ENCODE measurements at regions not wholly inside any gene's neighbourhood (a gene's known extent, or its start where the extent isn't known, plus 50 kb on each side); places are given as distances from the start of the nearest gene placed in this dataset.
"Not testable (repeated sequence)": the region's sequence is repeated elsewhere in the genome, so short reads cannot be mapped to it uniquely, and the experiment has no call there.

GRCh38 chr21:8398870-8399437 is 2122.4 kb upstream of the TPTE start:
- ATAC-seq (ENCODE audit: insufficient read depth, low FRiP score); H3K9ac ChIP-seq (ENCODE audit: insufficient read depth in 1 of 2, low read length in 2 of 2); H3K9me3 ChIP-seq (ENCODE audit: control insufficient read depth in 4 of 4, insufficient read depth in 3 of 4, low read length in 3 of 4); H3K27me3 ChIP-seq (ENCODE audit: control insufficient read depth in 3 of 3, insufficient read depth in 3 of 3, low read length in 2 of 3); H3K4me3 ChIP-seq; H3K36me3 ChIP-seq (ENCODE audit: control insufficient read depth in 4 of 4, insufficient read depth in 4 of 4, low read length in 4 of 4); H3K4me1 ChIP-seq (ENCODE audit: control insufficient read depth in 5 of 5, insufficient read depth in 5 of 5, low read length in 5 of 5); DNase-seq; H3K27ac ChIP-seq (ENCODE audit: low read depth in 1 of 2, low read length in 1 of 2): not testable (repeated sequence)
- no CpG with 5 or more reads among the region's 66 CpGs for WGBS, 2 donors

DNA sequence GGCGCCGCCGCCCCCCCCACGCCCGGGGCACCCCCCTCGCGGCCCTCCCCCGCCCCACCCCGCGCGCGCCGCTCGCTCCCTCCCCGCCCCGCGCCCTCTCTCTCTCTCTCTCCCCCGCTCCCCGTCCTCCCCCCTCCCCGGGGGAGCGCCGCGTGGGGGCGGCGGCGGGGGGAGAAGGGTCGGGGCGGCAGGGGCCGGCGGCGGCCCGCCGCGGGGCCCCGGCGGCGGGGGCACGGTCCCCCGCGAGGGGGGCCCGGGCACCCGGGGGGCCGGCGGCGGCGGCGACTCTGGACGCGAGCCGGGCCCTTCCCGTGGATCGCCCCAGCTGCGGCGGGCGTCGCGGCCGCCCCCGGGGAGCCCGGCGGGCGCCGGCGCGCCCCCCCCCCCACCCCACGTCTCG is 2121.5 kb upstream of the TPTE start:
- WGBS, 2 donors: no CpG with 5 or more reads among the region's 67 CpGs

GRCh38 chr21:8401799-8402198 is 2119.6 kb upstream of the TPTE start:
- H3K9me3 ChIP-seq (ENCODE audit: control insufficient read depth in 4 of 4, insufficient read depth in 3 of 4, low read length in 3 of 4); DNase-seq; H3K27me3 ChIP-seq (ENCODE audit: control insufficient read depth in 3 of 3, insufficient read depth in 3 of 3, low read length in 2 of 3); ATAC-seq (ENCODE audit: insufficient read depth, low FRiP score); H3K4me1 ChIP-seq (ENCODE audit: control insufficient read depth in 5 of 5, insufficient read depth in 5 of 5, low read length in 5 of 5); H3K4me3 ChIP-seq; H3K27ac ChIP-seq (ENCODE audit: low read depth in 1 of 2, low read length in 1 of 2); H3K9ac ChIP-seq (ENCODE audit: insufficient read depth in 1 of 2, low read length in 2 of 2); H3K36me3 ChIP-seq (ENCODE audit: control insufficient read depth in 4 of 4, insufficient read depth in 4 of 4, low read length in 4 of 4): not testable (repeated sequence)
- WGBS, 2 donors: no CpG with 5 or more reads among the region's 66 CpGs

More for the DNA sequence above, 2121.5 kb upstream of the TPTE start:
- ATAC-seq (ENCODE audit: insufficient read depth, low FRiP score); H3K4me3 ChIP-seq; H3K4me1 ChIP-seq (ENCODE audit: control insufficient read depth in 5 of 5, insufficient read depth in 5 of 5, low read length in 5 of 5); H3K27me3 ChIP-seq (ENCODE audit: control insufficient read depth in 3 of 3, insufficient read depth in 3 of 3, low read length in 2 of 3); H3K27ac ChIP-seq (ENCODE audit: low read depth in 1 of 2, low read length in 1 of 2); H3K9ac ChIP-seq (ENCODE audit: insufficient read depth in 1 of 2, low read length in 2 of 2); H3K36me3 ChIP-seq (ENCODE audit: control insufficient read depth in 4 of 4, insufficient read depth in 4 of 4, low read length in 4 of 4); H3K9me3 ChIP-seq (ENCODE audit: control insufficient read depth in 4 of 4, insufficient read depth in 3 of 4, low read length in 3 of 4); DNase-seq: not testable (repeated sequence)

- H3K9me3 ChIP-seq (ENCODE audit: control insufficient read depth in 4 of 4, insufficient read depth in 3 of 4, low read length in 3 of 4); H3K9ac ChIP-seq (ENCODE audit: insufficient read depth in 1 of 2, low read length in 2 of 2); H3K27ac ChIP-seq (ENCODE audit: low read depth in 1 of 2, low read length in 1 of 2); H3K27me3 ChIP-seq (ENCODE audit: control insufficient read depth in 3 of 3, insufficient read depth in 3 of 3, low read length in 2 of 3); ATAC-seq (ENCODE audit: insufficient read depth, low FRiP score); H3K36me3 ChIP-seq (ENCODE audit: control insufficient read depth in 4 of 4, insufficient read depth in 4 of 4, low read length in 4 of 4); H3K4me3 ChIP-seq; DNase-seq; H3K4me1 ChIP-seq (ENCODE audit: control insufficient read depth in 5 of 5, insufficient read depth in 5 of 5, low read length in 5 of 5): not testable (repeated sequence)
- WGBS, 2 donors: no CpG with 5 or more reads among the region's 15 CpGs
Measured at GRCh38 chr21:8406331-8406730, 2115.1 kb upstream of the TPTE start.

DNA sequence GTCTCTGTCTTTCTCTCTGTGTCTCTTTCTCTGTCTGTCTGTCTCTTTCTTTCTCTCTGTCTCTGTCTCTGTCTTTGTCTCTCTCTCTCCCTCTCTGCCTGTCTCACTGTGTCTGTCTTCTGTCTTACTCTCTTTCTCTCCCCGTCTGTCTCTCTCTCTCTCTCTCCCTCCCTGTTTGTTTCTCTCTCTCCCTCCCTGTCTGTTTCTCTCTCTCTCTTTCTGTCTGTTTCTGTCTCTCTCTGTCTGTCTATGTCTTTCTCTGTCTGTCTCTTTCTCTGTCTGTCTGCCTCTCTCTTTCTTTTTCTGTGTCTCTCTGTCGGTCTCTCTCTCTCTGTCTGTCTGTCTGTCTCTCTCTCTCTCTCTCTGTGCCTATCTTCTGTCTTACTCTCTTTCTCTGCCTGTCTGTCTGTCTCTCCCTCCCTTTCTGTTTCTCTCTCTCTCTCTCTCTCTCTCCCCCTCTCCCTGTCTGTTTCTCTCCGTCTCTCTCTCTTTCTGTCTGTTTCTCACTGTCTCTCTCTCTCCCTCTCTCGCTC is 2110.2 kb upstream of the TPTE start:
- WGBS, 2 donors: no CpG with 5 or more reads among the region's 4 CpGs
- H3K27me3 ChIP-seq (ENCODE audit: control insufficient read depth in 3 of 3, insufficient read depth in 3 of 3, low read length in 2 of 3); H3K27ac ChIP-seq (ENCODE audit: low read depth in 1 of 2, low read length in 1 of 2); H3K9ac ChIP-seq (ENCODE audit: insufficient read depth in 1 of 2, low read length in 2 of 2); H3K4me1 ChIP-seq (ENCODE audit: control insufficient read depth in 5 of 5, insufficient read depth in 5 of 5, low read length in 5 of 5); DNase-seq; H3K9me3 ChIP-seq (ENCODE audit: control insufficient read depth in 4 of 4, insufficient read depth in 3 of 4, low read length in 3 of 4); H3K4me3 ChIP-seq; H3K36me3 ChIP-seq (ENCODE audit: control insufficient read depth in 4 of 4, insufficient read depth in 4 of 4, low read length in 4 of 4): not testable (repeated sequence)
- ATAC-seq (ENCODE audit: insufficient read depth, low FRiP score): peak; percentile 20

DNA sequence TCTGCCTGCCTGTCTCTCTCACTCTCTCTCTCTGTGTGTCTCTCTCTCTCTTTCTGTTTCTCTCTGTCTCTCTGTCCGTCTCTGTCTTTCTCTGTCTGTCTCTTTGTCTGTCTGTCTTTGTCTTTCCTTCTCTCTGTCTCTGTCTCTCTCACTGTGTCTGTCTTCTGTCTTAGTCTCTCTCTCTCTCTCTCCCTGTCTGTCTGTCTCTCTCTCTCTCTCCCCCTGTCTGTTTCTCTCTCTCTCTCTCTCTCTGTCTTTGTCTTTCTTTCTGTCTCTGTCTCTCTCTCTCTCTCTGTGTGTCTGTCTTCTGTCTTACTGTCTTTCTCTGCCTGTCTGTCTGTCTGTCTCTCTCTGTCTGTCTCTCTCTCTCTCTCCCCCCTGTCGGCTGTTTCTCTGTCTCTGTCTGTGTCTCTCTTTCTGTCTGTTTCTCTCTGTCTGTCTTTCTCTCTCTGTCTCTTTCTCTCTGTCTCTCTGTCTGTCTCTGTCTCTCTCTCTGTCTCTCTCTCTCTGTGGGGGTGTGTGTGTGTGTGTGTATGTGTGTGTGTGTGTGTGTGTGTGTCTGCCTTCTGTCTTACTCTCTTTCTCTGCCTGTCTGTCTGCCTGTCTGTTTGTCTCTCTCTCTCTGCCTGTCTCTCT is 2101.3 kb upstream of the TPTE start:
- not testable (repeated sequence) for H3K27me3 ChIP-seq (ENCODE audit: control insufficient read depth in 3 of 3, insufficient read depth in 3 of 3, low read length in 2 of 3); H3K4me1 ChIP-seq (ENCODE audit: control insufficient read depth in 5 of 5, insufficient read depth in 5 of 5, low read length in 5 of 5); DNase-seq; H3K9me3 ChIP-seq (ENCODE audit: control insufficient read depth in 4 of 4, insufficient read depth in 3 of 4, low read length in 3 of 4); H3K27ac ChIP-seq (ENCODE audit: low read depth in 1 of 2, low read length in 1 of 2); H3K9ac ChIP-seq (ENCODE audit: insufficient read depth in 1 of 2, low read length in 2 of 2); H3K36me3 ChIP-seq (ENCODE audit: control insufficient read depth in 4 of 4, insufficient read depth in 4 of 4, low read length in 4 of 4); H3K4me3 ChIP-seq
- ATAC-seq (ENCODE audit: insufficient read depth, low FRiP score): peak; percentile 96
- no CpG with 5 or more reads among the region's 2 CpGs for WGBS, 2 donors

- not testable (repeated sequence) for H3K27ac ChIP-seq (ENCODE audit: low read depth in 1 of 2, low read length in 1 of 2); DNase-seq; H3K4me1 ChIP-seq (ENCODE audit: control insufficient read depth in 5 of 5, insufficient read depth in 5 of 5, low read length in 5 of 5); H3K9me3 ChIP-seq (ENCODE audit: control insufficient read depth in 4 of 4, insufficient read depth in 3 of 4, low read length in 3 of 4); H3K9ac ChIP-seq (ENCODE audit: insufficient read depth in 1 of 2, low read length in 2 of 2); H3K4me3 ChIP-seq; H3K27me3 ChIP-seq (ENCODE audit: control insufficient read depth in 3 of 3, insufficient read depth in 3 of 3, low read length in 2 of 3); H3K36me3 ChIP-seq (ENCODE audit: control insufficient read depth in 4 of 4, insufficient read depth in 4 of 4, low read length in 4 of 4)
- no CpG with 5 or more reads among the region's 47 CpGs for WGBS, 2 donors
- peak; percentile 60 for ATAC-seq (ENCODE audit: insufficient read depth, low FRiP score)
Measured at GRCh38 chr21:8427790-8428667, 2093.4 kb upstream of the TPTE start.
